ENCODE measurements at regions not wholly inside any gene's neighbourhood (a gene's known extent, or its start where the extent isn't known, plus 50 kb on each side); places are given as distances from the start of the nearest gene placed in this dataset.

DNA sequence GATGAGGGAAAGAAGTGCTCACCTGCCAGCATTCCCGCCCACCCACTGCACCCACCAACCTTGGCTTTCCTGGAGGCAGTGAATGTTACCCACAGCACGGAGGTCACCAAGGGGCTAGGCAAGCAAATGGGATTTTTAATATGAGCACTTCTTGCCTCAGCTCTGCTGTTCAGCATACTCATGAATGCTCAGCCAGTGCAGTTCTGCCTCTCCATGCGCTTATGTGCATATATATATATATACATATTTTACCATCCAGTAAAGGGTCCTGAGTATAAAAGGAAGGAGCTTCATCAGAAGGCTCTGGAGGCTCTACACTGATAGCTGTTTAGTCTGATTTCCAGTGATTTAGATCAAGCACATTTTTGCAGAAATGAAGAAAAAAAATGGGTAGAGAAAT is 366.9 kb downstream of the SIPA1L2 start:
- Histone ChIP-seq H3K36me3 (ENCODE audit: control insufficient read depth, insufficient read depth, low read length) (no peaks in the 10 kb centered on the region), H3K9me3 (no peaks in the 10 kb centered on the region), H3K4me3 (ENCODE audit: low read depth, low read length) (no peak overlapping the region), H3K27me3 (replicated peaks; ENCODE audit: control insufficient read depth, insufficient read depth, low read length) (no peaks in the 10 kb centered on the region), H3K4me1 (peaks cover 32% of the 10 kb centered on the region)
- intact Hi-C loops (cut with micrococcal nuclease; ENCODE audit: unreplicated experiment) = loop anchor here (10.0 kb wide), 1 partner anchor 78 kb away; no protein-coding TSS in a partner anchor
- H3K27me3 Mint-ChIP-seq (ENCODE audit: insufficient read depth, unreplicated experiment) = no peaks in the 10 kb centered on the region
- ChIA-PET POLR2A (no interaction called here), CTCF (no interaction called here)
- BruUV-seq (replicated peaks) = no TSS peak
- peaks cover 39% of the 10 kb centered on the region for H3K4me1 Mint-ChIP-seq (ENCODE audit: low read depth, unreplicated experiment)
- no peak for DNase-seq
- peaks cover 9% of the 10 kb centered on the region for H3K9me3 Mint-ChIP-seq (ENCODE audit: unreplicated experiment)
- H3K36me3 Mint-ChIP-seq (ENCODE audit: insufficient read depth, unreplicated experiment) = peaks cover 5% of the 10 kb centered on the region
- H3K4me3 Mint-ChIP-seq (ENCODE audit: unreplicated experiment) = no peak overlapping the region
- TF ChIP-seq, protein P1, sequence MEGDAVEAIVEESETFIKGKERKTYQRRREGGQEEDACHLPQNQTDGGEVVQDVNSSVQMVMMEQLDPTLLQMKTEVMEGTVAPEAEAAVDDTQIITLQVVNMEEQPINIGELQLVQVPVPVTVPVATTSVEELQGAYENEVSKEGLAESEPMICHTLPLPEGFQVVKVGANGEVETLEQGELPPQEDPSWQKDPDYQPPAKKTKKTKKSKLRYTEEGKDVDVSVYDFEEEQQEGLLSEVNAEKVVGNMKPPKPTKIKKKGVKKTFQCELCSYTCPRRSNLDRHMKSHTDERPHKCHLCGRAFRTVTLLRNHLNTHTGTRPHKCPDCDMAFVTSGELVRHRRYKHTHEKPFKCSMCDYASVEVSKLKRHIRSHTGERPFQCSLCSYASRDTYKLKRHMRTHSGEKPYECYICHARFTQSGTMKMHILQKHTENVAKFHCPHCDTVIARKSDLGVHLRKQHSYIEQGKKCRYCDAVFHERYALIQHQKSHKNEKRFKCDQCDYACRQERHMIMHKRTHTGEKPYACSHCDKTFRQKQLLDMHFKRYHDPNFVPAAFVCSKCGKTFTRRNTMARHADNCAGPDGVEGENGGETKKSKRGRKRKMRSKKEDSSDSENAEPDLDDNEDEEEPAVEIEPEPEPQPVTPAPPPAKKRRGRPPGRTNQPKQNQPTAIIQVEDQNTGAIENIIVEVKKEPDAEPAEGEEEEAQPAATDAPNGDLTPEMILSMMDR (IDR thresholded peaks at IDR 0.05; ENCODE audit: insufficient read depth in 1 of 2, low read depth in 1 of 2, low read length in 1 of 2, severe bottlenecking in 1 of 2, unreplicated experiment in 1 of 2) = no peak
- no peak overlapping the region for H3K27ac Mint-ChIP-seq (ENCODE audit: unreplicated experiment)

DNA sequence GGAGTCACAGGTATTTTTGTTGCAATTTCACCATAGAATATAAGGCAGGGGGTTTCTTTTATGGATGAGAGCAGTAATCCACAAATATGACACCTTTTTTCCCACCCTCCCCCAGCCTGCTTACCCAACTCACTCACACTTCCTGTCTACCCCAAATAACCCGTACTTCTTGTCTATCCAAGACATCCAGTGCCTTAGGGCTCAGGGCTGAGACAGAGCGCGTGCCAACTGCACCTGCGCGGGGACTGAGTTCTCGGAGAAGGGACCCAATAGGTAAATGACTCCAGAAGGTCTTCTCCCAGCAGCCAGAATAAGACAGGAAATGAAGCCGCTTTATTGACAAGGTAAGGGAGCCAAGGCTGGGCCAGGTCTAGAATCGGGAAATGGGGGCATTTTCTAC is 369.1 kb downstream of the SIPA1L2 start:
- Histone ChIP-seq H3K9me3 (no peaks in the 10 kb centered on the region), H3K4me1 (peaks cover 32% of the 10 kb centered on the region), H3K27me3 (replicated peaks; ENCODE audit: control insufficient read depth, insufficient read depth, low read length) (no peaks in the 10 kb centered on the region), H3K36me3 (ENCODE audit: control insufficient read depth, insufficient read depth, low read length) (no peaks in the 10 kb centered on the region), H3K4me3 (ENCODE audit: low read depth, low read length) (no peak overlapping the region)
- H3K36me3 Mint-ChIP-seq (ENCODE audit: insufficient read depth, unreplicated experiment) = peaks cover 5% of the 10 kb centered on the region
- ChIA-PET POLR2A (interaction anchor here (1.6 kb wide), 1 partner anchor 295 kb away, joined by 4 read pairs; no protein-coding TSS in a partner anchor), CTCF (no interaction called here)
- BruUV-seq (replicated peaks) = no TSS peak
- intact Hi-C loops (cut with micrococcal nuclease; ENCODE audit: unreplicated experiment) = loop anchor here (1.0 to 10.0 kb wide), 4 partner anchors 14 to 362 kb away; no protein-coding TSS in a partner anchor
- peaks cover 11% of the 10 kb centered on the region for H3K9me3 Mint-ChIP-seq (ENCODE audit: unreplicated experiment)
- DNase-seq = peak; percentile 58 to 59
- H3K27me3 Mint-ChIP-seq (ENCODE audit: insufficient read depth, unreplicated experiment) = no peaks in the 10 kb centered on the region
- TF ChIP-seq, protein P1 (IDR thresholded peaks at IDR 0.05; ENCODE audit: insufficient read depth in 1 of 2, low read depth in 1 of 2, low read length in 1 of 2, severe bottlenecking in 1 of 2, unreplicated experiment in 1 of 2) = no peak
- peak overlapping the region; percentile 70 for H3K4me3 Mint-ChIP-seq (ENCODE audit: unreplicated experiment)
- peak overlapping the region; percentile 76 for H3K27ac Mint-ChIP-seq (ENCODE audit: unreplicated experiment)
- H3K4me1 Mint-ChIP-seq (ENCODE audit: low read depth, unreplicated experiment) = peaks cover 39% of the 10 kb centered on the region

DNA sequence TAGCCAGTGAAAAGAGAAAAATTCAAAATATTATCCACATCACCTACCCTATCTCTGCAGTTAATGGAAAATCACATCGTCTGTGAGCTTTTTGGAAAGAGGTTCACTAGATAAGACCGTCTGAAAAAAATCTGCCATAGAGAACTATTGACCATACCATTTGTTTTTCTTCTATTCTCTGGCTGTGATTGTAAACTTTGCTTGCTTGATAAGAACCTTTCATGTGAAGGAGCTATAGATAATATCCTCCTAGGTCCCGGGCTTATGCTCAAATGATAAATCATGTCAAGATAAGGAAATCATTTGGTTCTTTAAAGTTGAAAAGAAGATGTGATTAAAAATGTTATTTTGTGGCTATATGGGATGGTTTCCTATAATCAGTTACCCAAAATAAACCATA is 369.9 kb downstream of the SIPA1L2 start:
- H3K4me1 Mint-ChIP-seq (ENCODE audit: low read depth, unreplicated experiment) = peaks cover 39% of the 10 kb centered on the region
- H3K4me3 Mint-ChIP-seq (ENCODE audit: unreplicated experiment) = peak overlapping the region; percentile 70
- no peaks in the 10 kb centered on the region for H3K27me3 ChIP-seq (replicated peaks; ENCODE audit: control insufficient read depth, insufficient read depth, low read length)
- intact Hi-C loops (cut with micrococcal nuclease; ENCODE audit: unreplicated experiment) = loop anchor here (1.0 to 10.0 kb wide), 4 partner anchors 15 to 363 kb away; no protein-coding TSS in a partner anchor
- no peak overlapping the region for H3K4me3 ChIP-seq (ENCODE audit: low read depth, low read length)
- TF ChIP-seq, protein P1 (IDR thresholded peaks at IDR 0.05; ENCODE audit: insufficient read depth in 1 of 2, low read depth in 1 of 2, low read length in 1 of 2, severe bottlenecking in 1 of 2, unreplicated experiment in 1 of 2) = no peak
- no peaks in the 10 kb centered on the region for H3K9me3 ChIP-seq
- no peaks in the 10 kb centered on the region for H3K36me3 ChIP-seq (ENCODE audit: control insufficient read depth, insufficient read depth, low read length)
- ChIA-PET POLR2A (interaction anchor here (1.6 kb wide), 1 partner anchor 296 kb away, joined by 4 read pairs; no protein-coding TSS in a partner anchor), CTCF (interaction anchor here (0.7 kb wide), 2 partner anchors 33 to 368 kb away, joined by 3 to 4 read pairs; no protein-coding TSS in a partner anchor)
- peak in 1 of 2 experiments; percentile 48 for DNase-seq
- H3K36me3 Mint-ChIP-seq (ENCODE audit: insufficient read depth, unreplicated experiment) = peaks cover 5% of the 10 kb centered on the region
- no TSS peak for BruUV-seq (replicated peaks)
- no peaks in the 10 kb centered on the region for H3K27me3 Mint-ChIP-seq (ENCODE audit: insufficient read depth, unreplicated experiment)
- peaks cover 32% of the 10 kb centered on the region for H3K4me1 ChIP-seq
- peaks cover 11% of the 10 kb centered on the region for H3K9me3 Mint-ChIP-seq (ENCODE audit: unreplicated experiment)
- H3K27ac Mint-ChIP-seq (ENCODE audit: unreplicated experiment) = peak overlapping the region; percentile 84
